H1 (cell line): ENCODE measurements at regions not wholly inside any gene's neighbourhood (a gene's known extent, or its start where the extent isn't known, plus 50 kb on each side); places are given as distances from the start of the nearest gene placed in this dataset.

Experiments
- ASH2L ChIP-seq: fragments of 200-600, 300-600 bp; sonication (generic); IDR thresholded peaks from one replicate; pipeline ENCODE4 v1.7.1; 2017; ENCODE audit warnings: low read length
- CBX8 ChIP-seq: fragments of 300-800, 300-1000 bp; sonication (generic); IDR thresholded peaks from 2 replicates; pipeline ENCODE4 v1.7.1; 2016; ENCODE audit warnings: low read depth, low read length, borderline replicate concordance
- CHD2 ChIP-seq: IDR thresholded peaks from 2 replicates; pipeline ENCODE4 v1.6.1; 2012; ENCODE audit warnings: low read length, improper control_type of control experiment
- FOSL1 ChIP-seq: IDR thresholded peaks from 2 replicates; pipeline ENCODE4 v1.6.1; 2011; ENCODE audit warnings: mild to moderate bottlenecking, low read depth, low read length, moderate library complexity; ENCODE audit not compliant: insufficient read depth
- GTF2F1 ChIP-seq: IDR thresholded peaks from 2 replicates; pipeline ENCODE4 v1.6.1; 2012; ENCODE audit warnings: low read depth, low read length, improper control_type of control experiment, borderline replicate concordance
- HDAC6 ChIP-seq: IDR thresholded peaks from one replicate; pipeline ENCODE4 v1.7.1; 2012; ENCODE audit warnings: low read depth, mild to moderate bottlenecking, inconsistent platforms, low read length, moderate library complexity
- JUN ChIP-seq: IDR thresholded peaks from 2 replicates; pipeline ENCODE4 v1.6.1; 2011; ENCODE audit warnings: low read depth, mild to moderate bottlenecking, improper control_type of control experiment, low read length
- MAFK ChIP-seq: IDR thresholded peaks from 2 replicates; pipeline ENCODE4 v1.6.1; 2012; ENCODE audit warnings: low read depth, mild to moderate bottlenecking, improper control_type of control experiment, low read length
- RXRA ChIP-seq: IDR thresholded peaks from 2 replicates; pipeline ENCODE4 v1.6.1; 2011; ENCODE audit warnings: low read depth, mild to moderate bottlenecking, low read length, moderate library complexity; ENCODE audit not compliant: insufficient read depth
- SP4 ChIP-seq: IDR thresholded peaks from 2 replicates; pipeline ENCODE4 v1.6.1; 2012; ENCODE audit warnings: low read length, inconsistent platforms
- TCF12 ChIP-seq: IDR thresholded peaks from 2 replicates; pipeline ENCODE4 v1.6.1; 2011; ENCODE audit warnings: low read depth, mild to moderate bottlenecking, low read length
- TF ChIP-seq, protein P1 (sequence below): fragments of 300-600 bp; sonication (generic); IDR thresholded peaks from 2 replicates; pipeline ENCODE4 v1.7.1; 2012; ENCODE audit warnings: low read length, moderate library complexity, mild to moderate bottlenecking, inconsistent platforms; ENCODE audit not compliant: insufficient replicate concordance
- TF ChIP-seq, protein P2 (sequence below): IDR thresholded peaks from 2 replicates; pipeline ENCODE4 v1.6.1; 2012; ENCODE audit warnings: inconsistent platforms

DNA sequence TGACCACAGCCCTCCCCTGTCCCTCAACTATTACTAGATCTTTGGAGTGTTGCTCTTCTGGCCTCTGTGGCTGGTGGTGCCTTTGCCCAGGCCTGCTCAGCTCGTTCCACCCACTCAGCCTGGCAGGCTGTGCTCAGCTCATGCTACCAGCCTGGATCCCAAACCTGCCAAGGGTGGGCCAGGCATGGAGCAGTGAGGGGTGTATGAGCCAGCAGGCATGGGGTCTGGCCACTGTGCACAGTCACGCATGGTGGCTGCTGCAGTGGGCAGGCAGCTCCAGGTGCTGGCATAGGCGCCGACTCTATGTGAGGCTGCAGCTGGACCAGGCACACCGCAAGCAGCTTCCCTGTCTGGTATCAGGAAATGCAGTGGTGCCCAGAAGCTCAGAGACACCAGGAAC lies 449.9 kb downstream of the MATN1 start (continued):
- TF ChIP-seq, protein P1, sequence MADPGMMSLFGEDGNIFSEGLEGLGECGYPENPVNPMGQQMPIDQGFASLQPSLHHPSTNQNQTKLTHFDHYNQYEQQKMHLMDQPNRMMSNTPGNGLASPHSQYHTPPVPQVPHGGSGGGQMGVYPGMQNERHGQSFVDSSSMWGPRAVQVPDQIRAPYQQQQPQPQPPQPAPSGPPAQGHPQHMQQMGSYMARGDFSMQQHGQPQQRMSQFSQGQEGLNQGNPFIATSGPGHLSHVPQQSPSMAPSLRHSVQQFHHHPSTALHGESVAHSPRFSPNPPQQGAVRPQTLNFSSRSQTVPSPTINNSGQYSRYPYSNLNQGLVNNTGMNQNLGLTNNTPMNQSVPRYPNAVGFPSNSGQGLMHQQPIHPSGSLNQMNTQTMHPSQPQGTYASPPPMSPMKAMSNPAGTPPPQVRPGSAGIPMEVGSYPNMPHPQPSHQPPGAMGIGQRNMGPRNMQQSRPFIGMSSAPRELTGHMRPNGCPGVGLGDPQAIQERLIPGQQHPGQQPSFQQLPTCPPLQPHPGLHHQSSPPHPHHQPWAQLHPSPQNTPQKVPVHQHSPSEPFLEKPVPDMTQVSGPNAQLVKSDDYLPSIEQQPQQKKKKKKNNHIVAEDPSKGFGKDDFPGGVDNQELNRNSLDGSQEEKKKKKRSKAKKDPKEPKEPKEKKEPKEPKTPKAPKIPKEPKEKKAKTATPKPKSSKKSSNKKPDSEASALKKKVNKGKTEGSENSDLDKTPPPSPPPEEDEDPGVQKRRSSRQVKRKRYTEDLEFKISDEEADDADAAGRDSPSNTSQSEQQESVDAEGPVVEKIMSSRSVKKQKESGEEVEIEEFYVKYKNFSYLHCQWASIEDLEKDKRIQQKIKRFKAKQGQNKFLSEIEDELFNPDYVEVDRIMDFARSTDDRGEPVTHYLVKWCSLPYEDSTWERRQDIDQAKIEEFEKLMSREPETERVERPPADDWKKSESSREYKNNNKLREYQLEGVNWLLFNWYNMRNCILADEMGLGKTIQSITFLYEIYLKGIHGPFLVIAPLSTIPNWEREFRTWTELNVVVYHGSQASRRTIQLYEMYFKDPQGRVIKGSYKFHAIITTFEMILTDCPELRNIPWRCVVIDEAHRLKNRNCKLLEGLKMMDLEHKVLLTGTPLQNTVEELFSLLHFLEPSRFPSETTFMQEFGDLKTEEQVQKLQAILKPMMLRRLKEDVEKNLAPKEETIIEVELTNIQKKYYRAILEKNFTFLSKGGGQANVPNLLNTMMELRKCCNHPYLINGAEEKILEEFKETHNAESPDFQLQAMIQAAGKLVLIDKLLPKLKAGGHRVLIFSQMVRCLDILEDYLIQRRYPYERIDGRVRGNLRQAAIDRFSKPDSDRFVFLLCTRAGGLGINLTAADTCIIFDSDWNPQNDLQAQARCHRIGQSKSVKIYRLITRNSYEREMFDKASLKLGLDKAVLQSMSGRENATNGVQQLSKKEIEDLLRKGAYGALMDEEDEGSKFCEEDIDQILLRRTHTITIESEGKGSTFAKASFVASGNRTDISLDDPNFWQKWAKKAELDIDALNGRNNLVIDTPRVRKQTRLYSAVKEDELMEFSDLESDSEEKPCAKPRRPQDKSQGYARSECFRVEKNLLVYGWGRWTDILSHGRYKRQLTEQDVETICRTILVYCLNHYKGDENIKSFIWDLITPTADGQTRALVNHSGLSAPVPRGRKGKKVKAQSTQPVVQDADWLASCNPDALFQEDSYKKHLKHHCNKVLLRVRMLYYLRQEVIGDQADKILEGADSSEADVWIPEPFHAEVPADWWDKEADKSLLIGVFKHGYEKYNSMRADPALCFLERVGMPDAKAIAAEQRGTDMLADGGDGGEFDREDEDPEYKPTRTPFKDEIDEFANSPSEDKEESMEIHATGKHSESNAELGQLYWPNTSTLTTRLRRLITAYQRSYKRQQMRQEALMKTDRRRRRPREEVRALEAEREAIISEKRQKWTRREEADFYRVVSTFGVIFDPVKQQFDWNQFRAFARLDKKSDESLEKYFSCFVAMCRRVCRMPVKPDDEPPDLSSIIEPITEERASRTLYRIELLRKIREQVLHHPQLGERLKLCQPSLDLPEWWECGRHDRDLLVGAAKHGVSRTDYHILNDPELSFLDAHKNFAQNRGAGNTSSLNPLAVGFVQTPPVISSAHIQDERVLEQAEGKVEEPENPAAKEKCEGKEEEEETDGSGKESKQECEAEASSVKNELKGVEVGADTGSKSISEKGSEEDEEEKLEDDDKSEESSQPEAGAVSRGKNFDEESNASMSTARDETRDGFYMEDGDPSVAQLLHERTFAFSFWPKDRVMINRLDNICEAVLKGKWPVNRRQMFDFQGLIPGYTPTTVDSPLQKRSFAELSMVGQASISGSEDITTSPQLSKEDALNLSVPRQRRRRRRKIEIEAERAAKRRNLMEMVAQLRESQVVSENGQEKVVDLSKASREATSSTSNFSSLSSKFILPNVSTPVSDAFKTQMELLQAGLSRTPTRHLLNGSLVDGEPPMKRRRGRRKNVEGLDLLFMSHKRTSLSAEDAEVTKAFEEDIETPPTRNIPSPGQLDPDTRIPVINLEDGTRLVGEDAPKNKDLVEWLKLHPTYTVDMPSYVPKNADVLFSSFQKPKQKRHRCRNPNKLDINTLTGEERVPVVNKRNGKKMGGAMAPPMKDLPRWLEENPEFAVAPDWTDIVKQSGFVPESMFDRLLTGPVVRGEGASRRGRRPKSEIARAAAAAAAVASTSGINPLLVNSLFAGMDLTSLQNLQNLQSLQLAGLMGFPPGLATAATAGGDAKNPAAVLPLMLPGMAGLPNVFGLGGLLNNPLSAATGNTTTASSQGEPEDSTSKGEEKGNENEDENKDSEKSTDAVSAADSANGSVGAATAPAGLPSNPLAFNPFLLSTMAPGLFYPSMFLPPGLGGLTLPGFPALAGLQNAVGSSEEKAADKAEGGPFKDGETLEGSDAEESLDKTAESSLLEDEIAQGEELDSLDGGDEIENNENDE, result no peak
- TF ChIP-seq CHD2 (no peak), RXRA (no peak), TCF12 (no peak), GTF2F1 (no peak), FOSL1 (no peak), HDAC6 (no peak), CBX8 (no peak), MAFK (no peak), SP4 (no peak), JUN (no peak), ASH2L (no peak)
- TF ChIP-seq, protein P2, sequence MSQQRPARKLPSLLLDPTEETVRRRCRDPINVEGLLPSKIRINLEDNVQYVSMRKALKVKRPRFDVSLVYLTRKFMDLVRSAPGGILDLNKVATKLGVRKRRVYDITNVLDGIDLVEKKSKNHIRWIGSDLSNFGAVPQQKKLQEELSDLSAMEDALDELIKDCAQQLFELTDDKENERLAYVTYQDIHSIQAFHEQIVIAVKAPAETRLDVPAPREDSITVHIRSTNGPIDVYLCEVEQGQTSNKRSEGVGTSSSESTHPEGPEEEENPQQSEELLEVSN, result no peak
